Transverse colon (tissue), 4 donors: ENCODE measurements at regions not wholly inside any gene's neighbourhood (a gene's known extent, or its start where the extent isn't known, plus 50 kb on each side); places are given as distances from the start of the nearest gene placed in this dataset.

ENCODE experiments used
- DNase-seq: peaks from one replicate; pipeline ENCODE4 v3.0.0-alpha.2; 2019
- H3K27ac ChIP-seq, 4 donors: fragments of 200-600 bp; sonication (generic); 2 replicates each; pipeline ENCODE4 v1.5.1; 2016 to 2018; ENCODE audit warnings: inconsistent platforms in 4 of 4
- H3K27me3 ChIP-seq: fragments of 200-600 bp; sonication (generic); 2 replicates; pipeline ENCODE4 v1.5.1; 2017; ENCODE audit warnings: inconsistent platforms
- H3K36me3 ChIP-seq, 4 donors: fragments of 200-600 bp; sonication (generic); 2 replicates each; pipeline ENCODE4 v1.5.1; 2017 to 2019; ENCODE audit warnings: inconsistent platforms in 4 of 4
- H3K4me1 ChIP-seq, 4 donors: fragments of 200-600 bp; sonication (generic); 2 replicates each; pipeline ENCODE4 v1.5.1; 2017 to 2020; ENCODE audit warnings: inconsistent platforms in 4 of 4
- H3K4me3 ChIP-seq, 4 donors: fragments of 200-600 bp; sonication (generic); 1 replicate in 1 of 4; 2 replicates in 3 of 4; pipeline versions ENCODE4 v1.5.1 to v1.6.1; 2017 to 2019; ENCODE audit warnings: inconsistent platforms in 4 of 4
- H3K9me3 ChIP-seq, 2 donors: fragments of 200-600 bp; sonication (generic); 2 replicates each; pipeline ENCODE4 v1.5.1; 2017 to 2019; ENCODE audit warnings: inconsistent platforms in 2 of 2
- EP300 ChIP-seq: sonication (generic); formaldehyde crosslinking; IDR thresholded peaks from one replicate; pipeline ENCODE4 v1.6.1; 2017; ENCODE audit warnings: antibody characterized with exemption, low read depth
- POLR2A ChIP-seq: fragments of 450-650 bp; IDR thresholded peaks from one replicate; pipeline ENCODE4 v1.6.1; 2016; ENCODE audit warnings: antibody characterized with exemption, mild to moderate bottlenecking, moderate library complexity
- POLR2AphosphoS5 ChIP-seq, 3 donors: sonication (generic); formaldehyde crosslinking; IDR thresholded peaks; one replicate each; pipeline ENCODE4 v1.6.1; 2016; ENCODE audit warnings: antibody characterized with exemption in 3 of 3
- WGBS, 2 donors: methylation state at CpG; one replicate each; pipeline ENCODE4 v1.1.5; 2018; ENCODE audit warnings: low coverage in 1 of 2; 5-methylcytosine and 5-hydroxymethylcytosine counted together
- in situ Hi-C, 4 donors: fragments of 200-750 bp; cut with MboI; loops; one replicate each; pipeline versions ENCODE4 v1.15.0 to v1.15.1; 2017; ENCODE audit warnings: low sequenced_read_pairs in 3 of 4, low pct_ligation_motif_present in 1 of 4, low pct_unique_long_range_greater_than_20kb in 1 of 4
- intact Hi-C: fragments of 100-400 bp; cut with DNase I; formaldehyde crosslinking; loops from one replicate; pipeline ENCODE4 v1.15.1; 2023; ENCODE audit warnings: low total_unique reads
- TF ChIP-seq, protein P1 (sequence below), 5 experiments: fragments of 200-600 bp in 3 of 5; fragments of 450-650 bp in 2 of 5; sonication (generic) in 3 of 5; IDR thresholded peaks; 1 replicate in 2 of 5; 2 replicates in 3 of 5; pipeline ENCODE4 v1.5.1; 2016 to 2017; ENCODE audit warnings: antibody characterized with exemption in 5 of 5, inconsistent platforms in 3 of 5, mild to moderate bottlenecking in 2 of 5, moderate library complexity in 1 of 5

DNA sequence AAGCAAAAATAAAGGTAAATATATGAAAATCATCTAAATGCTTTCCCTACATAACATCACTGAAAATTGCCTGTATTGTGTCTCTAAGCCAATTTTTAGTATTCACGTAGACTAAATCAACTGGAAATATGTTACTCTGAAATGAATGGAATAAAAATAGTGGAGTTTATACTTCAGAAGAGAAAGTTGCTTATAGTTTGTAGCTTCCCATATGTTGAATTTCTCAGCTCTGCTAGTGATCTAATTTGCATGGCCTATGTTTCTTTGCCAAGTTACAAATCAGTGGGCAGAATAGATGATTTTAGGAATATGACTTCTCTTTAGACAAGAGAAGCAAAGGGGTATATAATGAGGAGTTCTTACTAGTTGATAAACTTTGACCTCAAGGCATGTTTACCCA is 850.2 kb downstream of the OLFM4 start:
- in situ Hi-C loops, result no loop called here
- WGBS, 2 donors, result 55 to 74% methylated on average over 1 of the region's 1 CpG

DNA sequence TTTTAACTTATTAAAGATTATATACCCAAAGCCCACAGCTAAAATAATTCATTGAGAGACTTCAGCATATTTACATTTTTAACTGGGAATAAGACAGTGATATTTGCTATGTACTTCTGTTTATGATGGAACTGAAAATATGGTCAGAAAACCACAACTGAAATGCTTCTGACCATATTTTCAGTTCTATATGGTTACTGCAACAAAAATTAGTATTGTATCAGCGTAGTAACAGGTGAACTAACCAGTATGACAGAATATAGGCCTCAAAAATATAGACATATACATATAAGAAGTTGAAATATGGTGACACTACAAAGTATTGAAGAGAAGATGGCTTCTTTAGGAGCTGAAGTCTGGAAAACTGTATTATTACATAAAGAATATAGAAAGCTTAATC is 857.4 kb downstream of the OLFM4 start:
- 10 to 29% methylated on average over 1 of the region's 1 CpG for WGBS, 2 donors
- DNase-seq, result no peak
- intact Hi-C loops (no loop called here), in situ Hi-C loops (no loop called here)
- Histone ChIP-seq H3K27me3 (no peaks in the 10 kb centered on the region), H3K9me3 (peaks cover 0 to 4% of the 10 kb centered on the region in 2 donors), H3K27ac (no peak overlapping the region), H3K4me3 (no peak overlapping the region), H3K36me3 (no peaks in the 10 kb centered on the region), H3K4me1 (no peaks in the 10 kb centered on the region)
- TF ChIP-seq POLR2A (no peak), POLR2AphosphoS5 (IDR thresholded peaks at IDR 0.05) (no peak), EP300 (no peak)
- TF ChIP-seq, protein P1, sequence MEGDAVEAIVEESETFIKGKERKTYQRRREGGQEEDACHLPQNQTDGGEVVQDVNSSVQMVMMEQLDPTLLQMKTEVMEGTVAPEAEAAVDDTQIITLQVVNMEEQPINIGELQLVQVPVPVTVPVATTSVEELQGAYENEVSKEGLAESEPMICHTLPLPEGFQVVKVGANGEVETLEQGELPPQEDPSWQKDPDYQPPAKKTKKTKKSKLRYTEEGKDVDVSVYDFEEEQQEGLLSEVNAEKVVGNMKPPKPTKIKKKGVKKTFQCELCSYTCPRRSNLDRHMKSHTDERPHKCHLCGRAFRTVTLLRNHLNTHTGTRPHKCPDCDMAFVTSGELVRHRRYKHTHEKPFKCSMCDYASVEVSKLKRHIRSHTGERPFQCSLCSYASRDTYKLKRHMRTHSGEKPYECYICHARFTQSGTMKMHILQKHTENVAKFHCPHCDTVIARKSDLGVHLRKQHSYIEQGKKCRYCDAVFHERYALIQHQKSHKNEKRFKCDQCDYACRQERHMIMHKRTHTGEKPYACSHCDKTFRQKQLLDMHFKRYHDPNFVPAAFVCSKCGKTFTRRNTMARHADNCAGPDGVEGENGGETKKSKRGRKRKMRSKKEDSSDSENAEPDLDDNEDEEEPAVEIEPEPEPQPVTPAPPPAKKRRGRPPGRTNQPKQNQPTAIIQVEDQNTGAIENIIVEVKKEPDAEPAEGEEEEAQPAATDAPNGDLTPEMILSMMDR (IDR thresholded peaks at IDR 0.05), result no peak

More for the DNA sequence above, 850.2 kb downstream of the OLFM4 start:
- Histone ChIP-seq H3K4me3 (no peak overlapping the region), H3K36me3 (no peaks in the 10 kb centered on the region), H3K27ac (no peak overlapping the region), H3K27me3 (no peaks in the 10 kb centered on the region), H3K4me1 (no peaks in the 10 kb centered on the region), H3K9me3 (peaks cover 0 to 4% of the 10 kb centered on the region in 2 donors)
- DNase-seq, result no peak
- TF ChIP-seq EP300 (no peak), POLR2AphosphoS5 (IDR thresholded peaks at IDR 0.05) (no peak), POLR2A (no peak)
- TF ChIP-seq, protein P1 (IDR thresholded peaks at IDR 0.05), result no peak
- intact Hi-C loops, result no loop called here

DNA sequence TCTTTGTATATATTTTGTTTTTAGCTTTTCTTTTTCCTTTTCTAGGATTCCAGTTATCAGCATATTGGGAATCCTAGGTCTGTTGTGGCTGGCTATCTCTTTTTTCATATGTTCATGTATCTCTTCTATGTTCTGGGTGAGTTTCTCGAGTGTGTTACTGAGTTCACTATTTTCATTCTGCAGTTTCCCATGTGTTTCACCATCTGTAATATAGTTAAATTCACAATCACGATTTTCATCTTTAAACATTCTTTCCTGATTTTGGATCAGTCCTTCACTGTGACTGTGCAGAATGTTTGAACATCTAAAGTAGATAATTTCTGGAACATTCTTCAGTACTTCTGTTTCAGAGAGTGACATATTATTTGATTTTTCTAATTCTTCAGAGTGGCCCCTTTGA is 862.1 kb downstream of the OLFM4 start:
- intact Hi-C loops, result no loop called here

DNA sequence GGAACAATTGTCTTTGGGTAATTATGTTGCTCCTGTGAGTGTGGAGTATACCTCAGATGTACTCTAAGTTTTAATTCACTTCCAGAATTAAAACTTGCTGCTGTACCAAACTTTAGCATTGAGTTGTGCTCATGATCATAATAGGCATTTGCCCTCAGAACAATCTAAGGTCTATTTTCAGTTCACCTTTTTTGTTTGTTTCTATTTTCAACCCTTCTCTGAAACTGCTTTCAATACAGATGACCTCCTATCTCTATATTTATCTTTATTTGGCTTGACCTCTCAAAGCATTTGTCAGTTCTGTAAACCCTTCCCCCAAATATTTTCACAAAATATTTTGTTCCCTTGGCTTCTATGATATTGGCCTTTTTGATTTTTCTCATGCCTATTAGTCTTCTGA is 873.0 kb downstream of the OLFM4 start:
- TF ChIP-seq POLR2AphosphoS5 (IDR thresholded peaks at IDR 0.05) (no peak), EP300 (no peak), POLR2A (no peak)
- TF ChIP-seq, protein P1 (IDR thresholded peaks at IDR 0.05), result no peak
- H3K4me3 ChIP-seq, result no peak overlapping the region
- no peaks in the 10 kb centered on the region for H3K9me3 ChIP-seq
- intact Hi-C loops (no loop called here), in situ Hi-C loops (no loop called here)
- H3K27me3 ChIP-seq, result no peaks in the 10 kb centered on the region
- H3K27ac ChIP-seq, result no peak overlapping the region
- no peak for DNase-seq
- H3K36me3 ChIP-seq, result no peaks in the 10 kb centered on the region
- H3K4me1 ChIP-seq, result no peaks in the 10 kb centered on the region

More for the DNA sequence above, 862.1 kb downstream of the OLFM4 start:
- Histone ChIP-seq H3K9me3 (no peaks in the 10 kb centered on the region), H3K27me3 (no peaks in the 10 kb centered on the region), H3K4me1 (no peaks in the 10 kb centered on the region), H3K27ac (no peak overlapping the region), H3K4me3 (no peak overlapping the region), H3K36me3 (no peaks in the 10 kb centered on the region)
- in situ Hi-C loops, result no loop called here
- no peak for TF ChIP-seq EP300
- 48 to 52% methylated on average over 2 of the region's 2 CpGs for WGBS, 2 donors
- no peak for DNase-seq

DNA sequence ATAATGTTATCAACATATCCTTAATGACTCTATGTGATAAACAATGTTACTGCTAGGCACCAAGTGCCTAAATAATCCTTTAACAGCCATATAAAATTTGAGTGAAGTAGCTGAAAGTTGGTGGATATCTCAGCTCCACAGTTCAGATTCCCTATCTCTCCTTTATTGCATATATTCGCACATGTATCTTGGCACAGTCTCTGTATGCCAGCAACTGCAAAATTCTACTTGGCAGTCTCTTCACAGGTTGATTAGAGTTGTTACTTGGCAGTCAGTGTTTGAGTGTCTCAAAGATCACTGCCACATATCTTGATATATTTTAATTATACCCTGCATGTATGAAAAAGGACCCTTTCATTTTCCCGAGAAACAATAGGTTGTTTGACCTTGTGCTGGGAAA is 879.3 kb downstream of the OLFM4 start:
- Histone ChIP-seq H3K9me3 (peaks cover 0 to 8% of the 10 kb centered on the region in 2 donors), H3K4me3 (no peak overlapping the region), H3K27ac (no peak overlapping the region), H3K4me1 (no peaks in the 10 kb centered on the region), H3K27me3 (no peaks in the 10 kb centered on the region), H3K36me3 (no peaks in the 10 kb centered on the region)
- DNase-seq, result no peak
- intact Hi-C loops, result no loop called here
- WGBS, 2 donors, result 54 to 58% methylated on average over 2 of the region's 2 CpGs
- TF ChIP-seq, protein P1 (IDR thresholded peaks at IDR 0.05), result no peak
- no peak for TF ChIP-seq POLR2A
- no peak for TF ChIP-seq EP300
- TF ChIP-seq POLR2AphosphoS5 (IDR thresholded peaks at IDR 0.05), result no peak
- in situ Hi-C loops, result no loop called here
